ENCODE measurements at regions not wholly inside any gene's neighbourhood (a gene's known extent, or its start where the extent isn't known, plus 50 kb on each side); places are given as distances from the start of the nearest gene placed in this dataset.

DNA sequence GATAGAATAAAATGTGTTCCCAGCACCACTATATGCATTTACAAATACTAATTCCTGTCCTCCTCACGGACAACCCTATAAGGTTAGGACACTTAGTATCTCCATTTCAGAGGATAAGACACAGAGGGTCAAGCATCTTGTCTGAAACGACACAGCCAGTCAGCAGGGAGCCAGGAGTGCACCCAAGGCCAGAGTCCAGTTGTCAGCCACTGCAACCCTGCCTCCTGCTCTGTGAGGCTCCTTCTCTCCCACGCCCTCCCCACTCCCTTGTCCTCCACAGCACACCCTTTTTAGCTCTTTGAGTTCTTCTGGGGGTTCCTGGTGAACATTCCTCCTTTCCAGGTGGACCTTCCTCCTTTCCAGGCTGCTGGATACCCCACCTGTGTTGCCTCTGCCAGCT is 119.0 kb upstream of the TNR start:
- Histone ChIP-seq H3K4me1 (ENCODE audit: control insufficient read depth in 1 of 2, insufficient read depth in 2 of 2, low read length in 2 of 2) (no peaks in the 10 kb centered on the region), H3K79me2 (ENCODE audit: insufficient read depth, low read length) (no peaks in the 10 kb centered on the region), H3K9ac (ENCODE audit: low read length) (no peak overlapping the region), H3K9me3 (ENCODE audit: control insufficient read depth in 1 of 2, insufficient read depth in 1 of 2, low read depth in 1 of 2, low read length in 2 of 2) (no peaks in the 10 kb centered on the region), H2AFZ (ENCODE audit: low read depth, low read length, poor library complexity, severe bottlenecking) (no peak overlapping the region), H3K4me3 (replicated peaks in 1 of 2; ENCODE audit: low read depth in 1 of 2, low read length in 2 of 2) (no peak overlapping the region), H4K20me1 (ENCODE audit: insufficient read depth) (no peaks in the 10 kb centered on the region), H3K36me3 (ENCODE audit: control insufficient read depth in 1 of 2, insufficient read depth in 2 of 2, low read length in 2 of 2) (no peaks in the 10 kb centered on the region), H3K4me2 (ENCODE audit: low read length) (no peak overlapping the region), H3K27ac (ENCODE audit: low read depth, low read length) (no peak overlapping the region), H3K9me2 (ENCODE audit: insufficient read depth) (no peaks in the 10 kb centered on the region), H3K27me3 (ENCODE audit: insufficient read depth, low read length) (peaks cover 45% of the 10 kb centered on the region)
- intact Hi-C loops (cut with micrococcal nuclease), result no loop called here
- ChIA-PET RAD21 (ENCODE audit: low non-redundant PET in 1 of 2, low total read pairs in 2 of 2, uncharacterized antibody in 2 of 2, unreplicated experiment in 2 of 2) (no interaction called here), CTCF (no interaction called here), POLR2A (no interaction called here)
- ATAC-seq (no peak), DNase-seq (ENCODE audit: low read depth, low spot score) (no peak)
- BruUV-seq (replicated peaks), result no TSS peak
- TF ChIP-seq FOSL1 (IDR thresholded peaks at IDR 0.05; ENCODE audit: low read depth), result no peak
- no peak for TF ChIP-seq POLR2A (IDR thresholded peaks at IDR 0.05; ENCODE audit: borderline replicate concordance, extremely low read depth, insufficient read depth, insufficient read length)
- no peak for TF ChIP-seq EZH2phosphoT487 (IDR thresholded peaks at IDR 0.05; ENCODE audit: borderline replicate concordance)
- no peak for TF ChIP-seq ELF1 (IDR thresholded peaks at IDR 0.05; ENCODE audit: borderline replicate concordance, low read depth)
- TF ChIP-seq ZFX (IDR thresholded peaks at IDR 0.05), result no peak
- TF ChIP-seq CEBPB (IDR thresholded peaks at IDR 0.05; ENCODE audit: low read depth), result no peak
- no peak for TF ChIP-seq CBX3 (IDR thresholded peaks at IDR 0.05; ENCODE audit: low read depth)
- TF ChIP-seq YY1 (IDR thresholded peaks at IDR 0.05; ENCODE audit: extremely low read depth, insufficient replicate concordance, low read depth, low read length), result no peak
- TF ChIP-seq POLR2AphosphoS5 (IDR thresholded peaks at IDR 0.05; ENCODE audit: low read depth, low read length), result no peak
- TF ChIP-seq, protein P1, sequence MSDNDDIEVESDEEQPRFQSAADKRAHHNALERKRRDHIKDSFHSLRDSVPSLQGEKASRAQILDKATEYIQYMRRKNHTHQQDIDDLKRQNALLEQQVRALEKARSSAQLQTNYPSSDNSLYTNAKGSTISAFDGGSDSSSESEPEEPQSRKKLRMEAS (IDR thresholded peaks at IDR 0.05), result no peak
- TF ChIP-seq TCF7L2 (IDR thresholded peaks at IDR 0.05; ENCODE audit: borderline replicate concordance, extremely low read depth, insufficient read depth, insufficient read length), result no peak
- TF ChIP-seq JUND (IDR thresholded peaks at IDR 0.05), result no peak

GRCh38 chr1:175861626-175862367 is 118.4 kb upstream of the TNR start:
- H3K4me2 ChIP-seq (ENCODE audit: low read length), result no peak overlapping the region
- H3K27ac ChIP-seq (ENCODE audit: low read depth, low read length), result no peak overlapping the region
- H3K9me3 ChIP-seq (ENCODE audit: control insufficient read depth in 1 of 2, insufficient read depth in 1 of 2, low read depth in 1 of 2, low read length in 2 of 2), result no peaks in the 10 kb centered on the region
- no peak overlapping the region for H3K4me3 ChIP-seq (replicated peaks in 1 of 2; ENCODE audit: low read depth in 1 of 2, low read length in 2 of 2)
- RAD21 ChIA-PET (ENCODE audit: low non-redundant PET in 1 of 2, low total read pairs in 2 of 2, uncharacterized antibody in 2 of 2, unreplicated experiment in 2 of 2), result no interaction called here
- no peaks in the 10 kb centered on the region for H3K9me2 ChIP-seq (ENCODE audit: insufficient read depth)
- H3K4me1 ChIP-seq (ENCODE audit: control insufficient read depth in 1 of 2, insufficient read depth in 2 of 2, low read length in 2 of 2), result no peaks in the 10 kb centered on the region
- H4K20me1 ChIP-seq (ENCODE audit: insufficient read depth), result no peaks in the 10 kb centered on the region
- POLR2A ChIA-PET, result no interaction called here
- no TSS peak for BruUV-seq (replicated peaks)
- DNase-seq (ENCODE audit: low read depth, low spot score) (no peak), ATAC-seq (no peak)
- no peaks in the 10 kb centered on the region for H3K36me3 ChIP-seq (ENCODE audit: control insufficient read depth in 1 of 2, insufficient read depth in 2 of 2, low read length in 2 of 2)
- intact Hi-C loops (cut with micrococcal nuclease), result no loop called here
- H3K79me2 ChIP-seq (ENCODE audit: insufficient read depth, low read length), result no peaks in the 10 kb centered on the region
- no peak overlapping the region for H2AFZ ChIP-seq (ENCODE audit: low read depth, low read length, poor library complexity, severe bottlenecking)
- CTCF ChIA-PET, result no interaction called here
- peaks cover 51% of the 10 kb centered on the region for H3K27me3 ChIP-seq (ENCODE audit: insufficient read depth, low read length)
- H3K9ac ChIP-seq (ENCODE audit: low read length), result no peak overlapping the region
- TF ChIP-seq SRF (IDR thresholded peaks at IDR 0.05; ENCODE audit: low read depth), result no peak
- no peak for TF ChIP-seq ZBTB33 (IDR thresholded peaks at IDR 0.05; ENCODE audit: extremely low read depth, insufficient replicate concordance, low read length)
- no peak for TF ChIP-seq SP1 (IDR thresholded peaks at IDR 0.05; ENCODE audit: low read depth)
- TF ChIP-seq, protein P2, sequence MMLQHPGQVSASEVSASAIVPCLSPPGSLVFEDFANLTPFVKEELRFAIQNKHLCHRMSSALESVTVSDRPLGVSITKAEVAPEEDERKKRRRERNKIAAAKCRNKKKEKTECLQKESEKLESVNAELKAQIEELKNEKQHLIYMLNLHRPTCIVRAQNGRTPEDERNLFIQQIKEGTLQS (IDR thresholded peaks at IDR 0.05), result no peak
- no peak for TF ChIP-seq POLR2AphosphoS5 (IDR thresholded peaks at IDR 0.05; ENCODE audit: low read depth, low read length)
- TF ChIP-seq FOSL1 (IDR thresholded peaks at IDR 0.05; ENCODE audit: low read depth), result no peak
- TF ChIP-seq CEBPB (IDR thresholded peaks at IDR 0.05; ENCODE audit: low read depth), result no peak
- TF ChIP-seq CBX3 (IDR thresholded peaks at IDR 0.05; ENCODE audit: low read depth), result no peak
- TF ChIP-seq CTCF (IDR thresholded peaks at IDR 0.05 in 2 of 3, conservative IDR thresholded peaks at IDR 0.05 in 1 of 3; ENCODE audit: borderline replicate concordance in 1 of 3, insufficient read depth in 1 of 3, low read depth in 2 of 3, low read length in 2 of 3), result no peak
